ENCODE measurements at regions not wholly inside any gene's neighbourhood (a gene's known extent, or its start where the extent isn't known, plus 50 kb on each side); places are given as distances from the start of the nearest gene placed in this dataset.
A peak's percentile ranks its signal among the peaks of the same experiment; 100 is the strongest.
"Not testable (repeated sequence)": the region's sequence is repeated elsewhere in the genome, so short reads cannot be mapped to it uniquely, and the experiment has no call there.

DNA sequence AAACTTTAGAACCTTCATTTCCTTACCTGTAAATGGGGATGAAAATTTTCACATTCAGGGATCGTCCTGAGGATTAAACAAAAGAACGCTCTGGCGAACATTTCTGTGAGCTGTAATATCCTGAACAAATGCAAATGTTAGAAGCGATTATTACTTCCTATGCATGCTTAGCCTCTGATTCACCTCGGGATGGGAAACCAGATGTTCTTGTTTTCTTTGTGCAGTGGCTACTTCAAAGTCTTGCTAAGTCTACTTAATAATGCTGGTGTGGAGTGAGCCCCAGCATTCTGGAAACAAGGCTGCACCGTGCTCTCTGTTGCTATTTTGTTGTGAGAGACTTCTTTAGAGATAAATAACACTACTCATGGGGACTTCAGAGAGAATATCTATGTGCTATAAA lies 119.1 kb upstream of the PELI1 start:
- no peak for ATAC-seq
- Mint-ChIP-seq H3K4me3 (no peak overlapping the region), H3K4me1 (peaks cover 12% of the 10 kb centered on the region), H3K36me3 (ENCODE audit: low read depth) (no peaks in the 10 kb centered on the region), H3K27ac (no peak overlapping the region), H3K27me3 (no peaks in the 10 kb centered on the region)
- H3K9me3 ChIP-seq (ENCODE audit: control insufficient read depth, low read length, poor library complexity, severe bottlenecking), result no peaks in the 10 kb centered on the region
- no peak for DNase-seq

DNA sequence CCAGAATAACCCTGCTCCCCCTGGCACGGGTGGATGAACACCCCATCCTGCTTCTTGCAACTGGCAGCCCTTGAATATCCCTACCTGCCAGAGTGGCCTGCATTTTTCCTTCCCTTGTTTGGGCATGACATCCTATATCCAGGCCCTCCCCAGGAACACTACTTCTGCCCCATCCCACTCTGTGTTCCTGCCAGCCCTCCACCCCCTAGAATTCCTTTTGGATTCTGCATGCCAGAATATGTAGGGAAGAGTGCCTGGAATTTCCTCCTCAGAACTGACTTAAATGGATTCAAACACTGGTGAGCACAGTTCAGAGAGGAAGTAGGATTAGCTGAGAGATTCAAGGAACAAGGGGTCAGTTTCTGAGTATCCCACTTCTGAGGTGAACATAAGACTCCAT lies 123.5 kb upstream of the PELI1 start:
- peaks cover 5% of the 10 kb centered on the region for H3K4me1 Mint-ChIP-seq
- H3K4me3 Mint-ChIP-seq, result no peak overlapping the region
- H3K27me3 Mint-ChIP-seq, result no peaks in the 10 kb centered on the region
- no peak for DNase-seq
- no peaks in the 10 kb centered on the region for H3K9me3 ChIP-seq (ENCODE audit: control insufficient read depth, low read length, poor library complexity, severe bottlenecking)
- no peaks in the 10 kb centered on the region for H3K36me3 Mint-ChIP-seq (ENCODE audit: low read depth)
- ATAC-seq, result no peak
- no peak overlapping the region for H3K27ac Mint-ChIP-seq

DNA sequence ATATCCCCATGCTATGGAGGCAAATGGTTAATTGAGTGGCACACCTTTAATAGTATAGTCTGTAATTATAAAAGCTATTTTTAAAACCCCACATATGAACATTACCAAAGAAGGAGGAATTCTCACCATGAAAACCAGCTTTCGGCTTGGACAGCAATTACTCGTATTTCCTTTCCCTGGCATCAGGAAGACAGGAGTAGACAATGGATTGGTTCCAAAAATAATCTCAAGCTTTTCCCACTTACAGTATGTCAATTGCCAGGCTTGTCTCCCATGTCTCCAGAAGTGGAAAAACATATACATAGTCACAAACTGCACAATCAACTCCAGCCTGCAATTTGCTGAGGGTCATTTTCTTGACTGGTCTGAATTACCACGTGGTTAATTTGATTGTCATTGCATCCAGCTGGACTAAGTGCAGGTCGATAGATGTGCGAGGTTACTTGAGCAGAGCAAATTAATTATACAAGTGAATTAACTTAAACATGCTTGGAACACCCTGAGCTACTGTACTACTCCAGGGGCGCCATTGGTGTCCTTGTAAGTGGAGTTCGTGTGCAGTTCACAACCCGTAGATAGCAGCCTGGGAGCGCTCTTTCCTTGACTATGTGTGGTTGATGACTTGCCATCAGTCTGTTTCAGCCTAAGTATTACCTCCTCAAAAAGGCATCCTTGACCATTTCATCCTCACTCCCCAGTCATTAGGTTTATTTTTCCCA lies 124.3 kb upstream of the PELI1 start:
- peaks cover 2% of the 10 kb centered on the region for H3K36me3 Mint-ChIP-seq (ENCODE audit: low read depth)
- ATAC-seq, result no peak
- H3K4me3 Mint-ChIP-seq, result no peak overlapping the region
- no peak overlapping the region for H3K27ac Mint-ChIP-seq
- no peaks in the 10 kb centered on the region for H3K9me3 ChIP-seq (ENCODE audit: control insufficient read depth, low read length, poor library complexity, severe bottlenecking)
- DNase-seq, result no peak
- H3K4me1 Mint-ChIP-seq, result peaks cover 11% of the 10 kb centered on the region
- no peaks in the 10 kb centered on the region for H3K27me3 Mint-ChIP-seq

DNA sequence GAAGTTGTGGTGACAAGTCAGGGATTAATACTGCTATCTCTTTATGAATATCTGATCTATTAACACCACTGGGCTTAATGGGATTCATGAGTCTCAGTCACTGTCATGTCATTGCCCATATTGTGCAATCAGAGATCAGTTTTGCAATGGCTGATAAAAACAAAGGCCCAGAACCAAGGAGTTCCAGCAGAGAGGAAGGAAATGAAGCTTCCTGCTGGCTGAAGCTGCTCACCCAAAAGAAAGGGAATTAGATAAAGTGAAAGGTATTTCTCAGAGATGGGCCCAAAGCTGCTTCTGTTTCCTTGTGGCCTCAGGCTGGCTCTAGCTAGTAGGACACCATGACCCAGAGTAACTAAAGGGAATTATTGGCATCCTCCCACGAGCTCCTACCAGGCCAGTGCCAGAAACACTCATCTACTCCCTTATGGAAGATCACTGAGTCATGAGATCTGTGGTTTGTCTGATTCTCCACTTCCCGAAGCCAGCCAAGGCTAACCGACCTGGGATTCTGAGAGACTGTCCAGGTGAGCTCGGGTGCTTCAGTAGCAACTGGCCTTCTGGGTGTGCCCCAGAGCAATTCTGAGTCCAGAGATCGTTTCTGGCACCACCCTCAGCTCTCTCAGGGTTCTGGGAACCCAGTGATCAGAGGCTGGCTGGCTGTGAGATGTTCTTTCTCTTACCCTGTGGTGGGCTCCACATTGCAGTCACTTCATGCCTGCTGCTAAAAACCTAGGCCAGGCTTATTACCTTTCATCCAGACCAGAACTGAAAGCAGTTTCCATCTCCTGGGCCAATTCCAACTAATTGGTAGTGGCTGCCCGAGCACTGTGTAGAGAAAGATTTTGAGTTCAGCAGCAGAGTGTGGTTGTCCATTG lies 129.5 kb upstream of the PELI1 start:
- no peak for DNase-seq
- ATAC-seq, result peak; percentile 20
- peak overlapping the region; percentile 80 for H3K27ac Mint-ChIP-seq

DNA sequence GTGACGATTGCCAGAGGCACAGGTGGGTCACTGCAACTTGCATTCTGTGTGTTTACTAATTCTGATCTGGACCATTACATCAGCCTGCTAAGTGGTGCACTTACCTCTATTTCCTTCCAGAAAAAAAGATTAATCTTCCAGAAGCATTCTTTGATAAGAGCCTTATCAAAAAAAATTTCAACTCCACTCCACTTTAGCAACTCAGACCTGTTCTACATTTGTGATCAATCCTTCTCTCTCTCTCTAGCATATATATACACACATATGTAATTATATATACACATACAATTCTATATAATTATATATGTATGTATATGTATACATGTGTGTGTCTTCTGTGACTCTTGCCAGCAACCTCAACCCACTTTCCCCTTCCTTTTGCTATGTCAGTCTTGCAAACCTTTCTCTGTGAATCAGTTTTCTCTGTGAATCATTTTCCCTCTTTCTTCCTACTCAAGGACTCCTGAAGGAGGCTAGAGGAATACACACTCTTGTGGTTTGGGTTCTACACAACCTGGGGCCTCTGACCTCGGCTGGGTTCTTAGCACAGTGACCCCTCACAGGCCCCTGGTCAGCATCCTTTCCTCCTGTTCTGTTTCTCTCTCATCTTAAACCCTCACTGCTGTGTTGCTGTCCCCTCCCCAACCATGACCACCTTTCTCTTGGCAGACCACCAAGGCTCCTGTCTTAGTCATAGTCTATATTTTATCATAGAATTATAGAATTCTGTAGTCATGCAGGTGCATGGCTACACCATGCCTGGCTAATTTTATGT lies 130.4 kb upstream of the PELI1 start:
- peaks cover 21% of the 10 kb centered on the region for H3K4me1 Mint-ChIP-seq
- H3K27me3 Mint-ChIP-seq, result no peaks in the 10 kb centered on the region
- peaks cover 4% of the 10 kb centered on the region for H3K36me3 Mint-ChIP-seq (ENCODE audit: low read depth)
- H3K4me3 Mint-ChIP-seq, result no peak overlapping the region
- peak overlapping the region; percentile 80 for H3K27ac Mint-ChIP-seq
- ATAC-seq (no peak), DNase-seq (no peak)
- H3K9me3 ChIP-seq (ENCODE audit: control insufficient read depth, low read length, poor library complexity, severe bottlenecking), result no peaks in the 10 kb centered on the region

More for the DNA sequence above, 129.5 kb upstream of the PELI1 start:
- Mint-ChIP-seq H3K27me3 (no peaks in the 10 kb centered on the region), H3K4me1 (peaks cover 21% of the 10 kb centered on the region), H3K4me3 (no peak overlapping the region), H3K36me3 (ENCODE audit: low read depth) (peaks cover 4% of the 10 kb centered on the region)
- no peaks in the 10 kb centered on the region for H3K9me3 ChIP-seq (ENCODE audit: control insufficient read depth, low read length, poor library complexity, severe bottlenecking)

DNA sequence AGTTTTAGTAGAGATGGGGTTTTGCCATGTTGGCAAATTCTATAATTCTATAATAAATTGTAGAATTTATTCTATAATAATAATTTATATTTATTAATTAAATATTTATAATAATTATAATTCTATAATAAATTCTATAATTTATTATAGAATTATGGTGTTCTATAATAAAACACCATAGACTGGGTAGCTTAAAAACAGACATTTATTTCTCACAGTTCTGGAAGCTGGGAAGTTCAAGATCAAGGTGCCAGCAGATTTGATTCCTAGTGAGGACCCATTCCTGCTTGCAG lies 130.9 kb upstream of the PELI1 start:
- H3K27ac Mint-ChIP-seq, result peak overlapping the region; percentile 80
- no peaks in the 10 kb centered on the region for H3K27me3 Mint-ChIP-seq
- no peaks in the 10 kb centered on the region for H3K9me3 ChIP-seq (ENCODE audit: control insufficient read depth, low read length, poor library complexity, severe bottlenecking)
- H3K4me3 Mint-ChIP-seq, result no peak overlapping the region
- no peak for DNase-seq
- peaks cover 21% of the 10 kb centered on the region for H3K4me1 Mint-ChIP-seq
- no peak for ATAC-seq
- peaks cover 4% of the 10 kb centered on the region for H3K36me3 Mint-ChIP-seq (ENCODE audit: low read depth)

DNA sequence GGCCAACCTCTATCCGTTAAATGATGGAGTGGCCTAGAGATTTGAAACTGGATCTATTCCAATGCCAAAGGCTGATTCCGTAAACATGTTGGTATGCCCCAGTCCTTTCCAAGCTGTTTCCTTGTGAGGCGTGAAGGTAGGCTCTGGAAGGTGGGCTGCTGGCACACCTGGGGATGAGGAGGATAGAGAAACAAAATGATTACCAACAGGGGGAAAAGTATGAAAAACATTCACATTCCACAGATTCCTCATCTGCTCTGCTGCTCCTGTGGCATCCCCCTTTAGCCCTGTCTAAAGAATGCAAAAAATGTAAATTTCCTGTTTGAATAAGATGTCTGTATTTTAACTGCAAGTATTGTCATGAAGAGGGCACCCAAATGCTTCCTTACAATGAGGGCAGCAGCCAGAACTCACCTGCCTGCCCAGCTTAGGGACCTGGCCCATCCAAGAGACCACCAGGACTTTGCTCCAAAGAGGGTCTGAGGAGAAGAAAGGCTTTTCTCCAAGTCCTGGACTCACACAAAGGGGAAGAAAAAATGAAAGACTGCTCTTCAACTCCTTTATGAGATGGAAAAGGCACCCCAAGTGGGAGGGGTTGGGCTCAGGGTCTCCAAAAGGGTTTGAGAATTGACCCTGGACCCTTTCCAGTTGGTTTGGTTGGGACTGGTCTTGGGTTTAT lies 132.3 kb upstream of the PELI1 start:
- Mint-ChIP-seq H3K27me3 (no peaks in the 10 kb centered on the region), H3K27ac (no peak overlapping the region), H3K4me1 (peaks cover 21% of the 10 kb centered on the region), H3K4me3 (no peak overlapping the region), H3K36me3 (ENCODE audit: low read depth) (peaks cover 4% of the 10 kb centered on the region)
- ATAC-seq, result no peak
- no peaks in the 10 kb centered on the region for H3K9me3 ChIP-seq (ENCODE audit: control insufficient read depth, low read length, poor library complexity, severe bottlenecking)
- no peak for DNase-seq

DNA sequence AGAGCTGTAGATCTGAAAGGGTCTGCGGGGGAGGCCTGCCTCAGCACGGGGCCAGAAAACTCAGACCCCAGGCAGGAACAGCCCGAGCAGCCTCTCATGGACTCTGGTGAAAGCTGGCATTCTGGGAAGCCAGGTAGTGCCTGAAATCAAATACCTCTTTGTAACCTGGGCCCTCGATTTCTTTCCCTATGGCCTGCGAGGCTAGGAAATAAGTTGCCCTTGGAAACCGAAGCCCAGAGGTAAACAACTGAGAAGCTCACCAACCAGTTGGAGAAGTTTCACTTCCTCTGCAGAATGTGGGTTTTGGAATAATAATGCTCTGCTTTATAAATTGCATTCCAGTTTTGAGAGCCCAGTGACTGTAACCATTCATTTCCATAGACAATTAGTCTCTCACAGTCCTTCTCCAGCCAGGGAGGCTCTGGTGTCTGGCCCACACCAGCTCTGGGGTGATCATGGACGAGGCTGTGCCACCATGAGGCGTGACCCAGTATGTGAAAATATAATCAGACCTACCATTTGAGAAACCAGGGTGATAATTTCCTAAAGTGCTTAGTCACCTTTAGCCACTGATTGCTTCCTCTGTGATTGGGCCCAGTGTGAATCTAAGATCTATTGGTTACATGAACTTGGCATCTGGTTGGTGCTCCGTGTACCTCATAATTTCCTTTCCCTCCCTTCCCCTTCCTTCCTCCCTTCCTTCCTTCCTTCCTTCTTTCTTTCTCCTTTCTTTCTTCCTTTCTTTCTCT lies 133.1 kb upstream of the PELI1 start:
- no peak overlapping the region for H3K4me3 Mint-ChIP-seq
- H3K36me3 Mint-ChIP-seq (ENCODE audit: low read depth), result peaks cover 4% of the 10 kb centered on the region
- H3K4me1 Mint-ChIP-seq, result peaks cover 19% of the 10 kb centered on the region
- DNase-seq, result no peak
- no peak overlapping the region for H3K27ac Mint-ChIP-seq
- no peak for ATAC-seq
- H3K9me3 ChIP-seq (ENCODE audit: control insufficient read depth, low read length, poor library complexity, severe bottlenecking), result no peaks in the 10 kb centered on the region
- no peaks in the 10 kb centered on the region for H3K27me3 Mint-ChIP-seq

DNA sequence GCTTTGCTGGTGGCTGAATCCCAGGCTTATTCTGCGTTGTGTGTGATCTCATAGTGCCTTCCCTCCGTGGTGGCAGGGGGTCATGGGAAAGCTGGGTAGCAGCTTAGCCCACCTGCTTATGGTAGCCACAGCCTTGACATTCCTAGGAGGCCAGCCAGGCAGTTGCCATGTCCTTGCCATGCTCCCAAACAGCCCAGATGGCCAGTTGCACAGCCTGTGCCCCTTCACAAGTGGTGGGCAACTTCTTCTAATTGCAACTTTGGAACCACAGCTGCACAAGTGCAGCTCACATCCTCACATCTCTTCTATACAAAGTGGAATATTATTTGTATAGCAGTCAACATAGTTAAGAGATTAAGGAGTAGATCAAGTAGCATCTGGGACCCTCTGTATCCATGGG lies 136.6 kb upstream of the PELI1 start:
- not testable (repeated sequence) for ATAC-seq; H3K27me3 Mint-ChIP-seq; H3K4me3 Mint-ChIP-seq; H3K9me3 ChIP-seq (ENCODE audit: control insufficient read depth, low read length, poor library complexity, severe bottlenecking); H3K36me3 Mint-ChIP-seq (ENCODE audit: low read depth); H3K27ac Mint-ChIP-seq; DNase-seq; H3K4me1 Mint-ChIP-seq

DNA sequence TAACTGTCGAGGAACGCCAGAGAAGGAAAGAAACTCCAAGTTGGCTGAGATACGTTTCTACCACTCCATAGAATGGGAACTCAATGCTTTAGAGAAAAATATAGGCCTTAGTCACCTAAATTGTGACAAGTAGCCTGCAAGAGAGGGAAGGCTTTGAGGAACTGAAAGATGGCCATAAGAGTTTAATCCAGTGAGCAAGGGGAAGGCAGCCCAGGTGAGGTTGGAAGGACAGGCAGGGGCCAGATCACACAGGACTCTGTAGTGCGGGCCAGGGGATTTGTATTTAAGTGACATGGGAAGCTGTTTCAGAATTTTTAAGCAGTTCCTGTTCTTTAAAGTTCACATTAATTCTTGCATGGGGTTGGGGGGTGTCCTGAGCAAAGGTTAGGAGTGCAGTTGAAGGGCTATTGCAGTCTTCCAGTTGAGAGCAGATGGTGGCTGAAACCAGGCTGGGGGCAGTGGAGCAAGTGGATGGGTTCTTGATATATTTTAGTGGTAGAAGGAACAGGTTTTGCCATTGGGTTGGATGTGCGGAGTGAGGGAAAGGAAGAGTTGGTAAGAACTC lies 138.9 kb upstream of the PELI1 start:
- no peak for DNase-seq
- ATAC-seq, result peak; percentile 14

DNA sequence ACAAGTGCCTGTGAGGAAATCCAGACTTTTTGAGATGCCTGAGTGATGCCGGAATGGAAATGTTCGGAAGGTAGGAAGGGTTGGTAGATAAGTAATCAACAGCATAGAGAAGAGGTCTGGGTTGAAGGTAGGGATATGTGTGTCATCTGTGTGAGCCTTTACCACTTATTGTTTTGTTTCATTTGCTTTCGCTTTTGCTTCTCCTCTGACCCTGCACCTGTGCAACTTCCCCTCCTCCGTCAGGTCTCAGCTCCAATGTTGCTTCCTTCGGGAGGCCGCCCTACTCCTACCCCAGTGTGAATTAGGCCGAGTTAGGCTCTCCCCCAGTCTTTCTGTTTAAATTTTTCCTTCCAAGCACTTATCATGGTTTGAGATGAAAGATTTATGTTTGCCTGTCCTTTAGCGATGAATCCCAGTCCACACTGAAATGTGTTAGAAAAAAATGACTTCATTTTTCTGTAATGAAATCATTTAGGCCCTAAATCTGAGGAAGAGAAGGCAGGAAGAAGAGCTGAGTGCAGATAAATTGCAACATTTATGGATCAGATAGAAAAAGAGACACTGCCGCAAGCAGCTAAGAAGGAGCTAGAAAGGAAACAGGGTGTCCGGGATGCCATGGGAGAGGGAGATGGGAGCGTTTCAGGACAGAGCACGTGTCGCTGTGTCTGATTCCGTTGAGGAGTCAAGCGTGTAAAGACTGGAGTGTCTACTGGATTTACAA lies 139.6 kb upstream of the PELI1 start:
- Mint-ChIP-seq H3K4me1 (no peaks in the 10 kb centered on the region), H3K36me3 (ENCODE audit: low read depth) (no peaks in the 10 kb centered on the region), H3K4me3 (no peak overlapping the region), H3K27ac (no peak overlapping the region), H3K27me3 (no peaks in the 10 kb centered on the region)
- H3K9me3 ChIP-seq (ENCODE audit: control insufficient read depth, low read length, poor library complexity, severe bottlenecking), result no peaks in the 10 kb centered on the region
- DNase-seq (no peak), ATAC-seq (peak; percentile 94)

More for the DNA sequence above, 138.9 kb upstream of the PELI1 start:
- Mint-ChIP-seq H3K27me3 (no peaks in the 10 kb centered on the region), H3K4me1 (no peaks in the 10 kb centered on the region), H3K36me3 (ENCODE audit: low read depth) (no peaks in the 10 kb centered on the region), H3K27ac (no peak overlapping the region), H3K4me3 (no peak overlapping the region)
- H3K9me3 ChIP-seq (ENCODE audit: control insufficient read depth, low read length, poor library complexity, severe bottlenecking), result no peaks in the 10 kb centered on the region

DNA sequence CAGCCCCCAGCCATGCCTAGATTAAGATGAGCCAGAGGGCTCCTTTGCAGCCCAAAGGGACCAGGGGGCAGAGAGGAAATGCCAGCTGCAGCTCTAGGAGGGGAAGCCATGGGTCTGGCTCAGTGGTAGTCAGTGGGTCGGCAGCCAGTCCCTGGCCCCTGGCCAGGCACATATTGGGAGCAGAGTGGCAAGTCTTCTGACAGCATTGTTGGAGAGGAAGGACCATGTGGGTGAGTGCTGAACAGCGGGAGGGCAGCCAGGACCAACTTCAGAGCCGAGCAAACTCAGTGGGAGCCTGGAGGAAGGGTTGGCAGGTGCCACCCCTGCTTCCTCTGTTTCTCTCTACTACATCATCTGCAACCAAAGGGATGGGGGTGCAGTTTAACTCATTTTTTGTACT lies 140.5 kb upstream of the PELI1 start:
- DNase-seq (no peak), ATAC-seq (no peak)
- Mint-ChIP-seq H3K27ac (no peak overlapping the region), H3K27me3 (no peaks in the 10 kb centered on the region), H3K4me3 (no peak overlapping the region), H3K36me3 (ENCODE audit: low read depth) (peaks cover under 1% of the 10 kb centered on the region), H3K4me1 (no peaks in the 10 kb centered on the region)
- no peaks in the 10 kb centered on the region for H3K9me3 ChIP-seq (ENCODE audit: control insufficient read depth, low read length, poor library complexity, severe bottlenecking)
